ENCODE measurements at regions not wholly inside any gene's neighbourhood (a gene's known extent, or its start where the extent isn't known, plus 50 kb on each side); places are given as distances from the start of the nearest gene placed in this dataset.

GRCh38 chr3:6448011-6448410 lies 412.9 kb upstream of the GRM7 start:
- no peak for TF ChIP-seq POLR2A (IDR thresholded peaks at IDR 0.05)
- TF ChIP-seq, protein P1, sequence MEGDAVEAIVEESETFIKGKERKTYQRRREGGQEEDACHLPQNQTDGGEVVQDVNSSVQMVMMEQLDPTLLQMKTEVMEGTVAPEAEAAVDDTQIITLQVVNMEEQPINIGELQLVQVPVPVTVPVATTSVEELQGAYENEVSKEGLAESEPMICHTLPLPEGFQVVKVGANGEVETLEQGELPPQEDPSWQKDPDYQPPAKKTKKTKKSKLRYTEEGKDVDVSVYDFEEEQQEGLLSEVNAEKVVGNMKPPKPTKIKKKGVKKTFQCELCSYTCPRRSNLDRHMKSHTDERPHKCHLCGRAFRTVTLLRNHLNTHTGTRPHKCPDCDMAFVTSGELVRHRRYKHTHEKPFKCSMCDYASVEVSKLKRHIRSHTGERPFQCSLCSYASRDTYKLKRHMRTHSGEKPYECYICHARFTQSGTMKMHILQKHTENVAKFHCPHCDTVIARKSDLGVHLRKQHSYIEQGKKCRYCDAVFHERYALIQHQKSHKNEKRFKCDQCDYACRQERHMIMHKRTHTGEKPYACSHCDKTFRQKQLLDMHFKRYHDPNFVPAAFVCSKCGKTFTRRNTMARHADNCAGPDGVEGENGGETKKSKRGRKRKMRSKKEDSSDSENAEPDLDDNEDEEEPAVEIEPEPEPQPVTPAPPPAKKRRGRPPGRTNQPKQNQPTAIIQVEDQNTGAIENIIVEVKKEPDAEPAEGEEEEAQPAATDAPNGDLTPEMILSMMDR (IDR thresholded peaks at IDR 0.05), result no peak
